GM19467 (cell line): ENCODE measurements at regions not wholly inside any gene's neighbourhood (a gene's known extent, or its start where the extent isn't known, plus 50 kb on each side); places are given as distances from the start of the nearest gene placed in this dataset.

Source experiments
- ATAC-seq: cut with Tn5 transposase; IDR thresholded peaks from one replicate; pipeline ENCODE4 v1.9.1; 2021; ENCODE audit warnings: mild to moderate bottlenecking, moderate library complexity; ENCODE audit not compliant: unreplicated experiment

GRCh38 chr1:23639460-23640095 is 52.0 kb upstream of the RPL11 start:
- ATAC-seq: no peak

- no peak for ATAC-seq
Measured at GRCh38 chr1:23638786-23639241, 52.8 kb upstream of the RPL11 start.

- ATAC-seq: no peak
Measured at GRCh38 chr1:23638188-23638619, 53.4 kb upstream of the RPL11 start.

DNA sequence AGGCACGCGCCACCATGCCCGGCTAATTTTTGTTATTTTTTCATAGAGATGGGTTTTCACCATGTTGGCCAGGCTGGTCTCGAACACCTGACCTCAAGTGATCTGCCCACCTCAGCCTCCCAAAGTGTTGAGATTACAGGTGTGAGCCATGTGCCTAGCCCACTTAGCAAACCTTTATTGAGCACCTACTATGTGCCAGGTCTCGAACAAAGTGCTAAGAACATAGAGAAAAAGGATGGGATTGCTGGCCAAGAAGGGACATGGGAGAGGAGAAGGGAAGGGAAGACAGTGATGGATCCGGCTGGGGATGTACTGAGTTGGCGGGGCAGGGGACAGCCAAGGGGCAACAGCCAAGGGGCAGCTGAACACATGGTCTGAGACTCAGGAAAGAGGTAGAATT is 55.6 kb upstream of the RPL11 start:
- ATAC-seq: no peak

GRCh38 chr1:23634840-23635651 is 56.6 kb upstream of the RPL11 start:
- no peak for ATAC-seq

DNA sequence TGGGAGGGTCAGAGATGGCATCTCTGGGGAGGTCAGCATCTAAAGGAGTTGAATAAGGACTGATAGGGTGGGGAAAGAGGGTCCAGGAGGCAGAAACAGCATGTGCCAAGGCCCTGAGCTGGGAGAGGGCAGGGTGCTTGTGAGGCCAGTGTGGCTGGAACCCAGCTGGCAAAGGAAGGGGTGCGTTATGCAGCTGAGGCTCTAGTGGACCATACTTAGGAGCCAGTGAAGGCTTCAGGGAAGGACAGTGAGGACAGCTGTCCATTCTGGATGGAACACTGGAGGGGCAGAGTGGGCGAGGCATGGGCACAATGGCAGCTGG is 57.1 kb upstream of the RPL11 start:
- ATAC-seq: no peak

DNA sequence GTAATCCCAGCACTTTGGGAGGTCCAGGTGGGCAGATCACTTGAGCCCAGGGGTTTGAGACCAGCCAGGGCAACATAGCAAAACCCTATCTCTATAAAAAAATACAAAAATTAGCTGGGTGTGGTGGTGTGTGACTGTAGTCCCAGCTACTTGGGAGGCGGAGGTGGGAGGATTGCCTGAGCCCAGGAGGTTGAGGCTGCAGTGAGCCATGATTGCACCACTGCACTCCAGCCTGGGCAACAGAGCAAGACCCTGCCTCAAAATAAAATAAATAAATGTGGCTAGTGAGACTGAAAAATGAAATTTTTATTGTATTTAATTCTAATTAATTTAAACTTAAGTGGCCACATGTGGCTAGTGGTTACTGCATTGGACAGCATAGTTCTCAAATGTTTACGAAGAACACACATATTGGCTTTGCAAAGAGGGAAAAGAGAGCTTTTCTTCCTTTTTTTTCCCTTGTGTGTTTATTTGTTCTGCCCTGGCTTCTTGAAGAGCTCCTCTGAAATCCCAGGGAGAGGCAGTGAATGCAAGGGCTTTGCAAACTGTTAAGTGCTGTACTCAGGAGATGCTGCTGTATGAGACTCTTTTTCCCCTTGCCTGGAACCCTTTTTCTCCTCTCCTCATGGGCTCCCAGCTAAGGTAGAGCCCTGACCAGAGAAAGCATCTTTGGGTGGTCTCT is 59.0 kb upstream of the RPL11 start:
- ATAC-seq: no peak

GRCh38 chr1:23629708-23630290 is 61.8 kb upstream of the RPL11 start:
- ATAC-seq: no peak

- no peak for ATAC-seq
Measured at GRCh38 chr1:23628951-23629387, 62.6 kb upstream of the RPL11 start.

DNA sequence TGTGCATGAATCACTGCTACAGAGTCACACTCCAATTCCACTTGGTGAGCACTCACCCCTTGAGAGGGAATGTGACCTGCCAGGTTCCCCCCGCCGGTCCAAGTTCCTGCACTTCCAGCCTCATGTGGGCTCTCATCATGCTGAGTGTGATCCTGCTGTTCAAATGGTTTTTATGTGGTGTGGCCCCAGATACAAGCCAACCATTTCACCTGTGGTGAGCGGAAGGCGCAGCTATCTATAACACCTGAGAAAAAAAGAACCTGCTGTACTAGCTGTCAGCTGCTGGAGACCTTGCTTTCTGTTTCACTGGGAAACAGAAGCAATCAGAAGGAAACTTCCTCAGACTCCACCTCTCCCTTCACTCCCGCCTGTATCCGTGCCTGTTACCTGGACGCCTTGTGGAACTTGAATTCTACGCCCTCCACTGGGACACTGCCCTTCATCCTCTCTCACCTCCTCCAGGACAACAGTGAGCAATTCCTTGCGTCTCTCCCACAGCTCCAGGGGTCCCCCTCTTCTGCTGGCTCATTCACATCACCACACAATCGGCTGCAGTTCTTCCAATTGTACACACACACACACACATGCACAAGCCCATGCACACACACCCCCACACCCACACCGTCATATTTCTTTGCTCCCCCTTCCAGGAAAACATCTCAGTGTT is 64.4 kb upstream of the RPL11 start:
- ATAC-seq: no peak

- ATAC-seq: no peak
Measured at GRCh38 chr1:23625929-23626535, 65.6 kb upstream of the RPL11 start.

DNA sequence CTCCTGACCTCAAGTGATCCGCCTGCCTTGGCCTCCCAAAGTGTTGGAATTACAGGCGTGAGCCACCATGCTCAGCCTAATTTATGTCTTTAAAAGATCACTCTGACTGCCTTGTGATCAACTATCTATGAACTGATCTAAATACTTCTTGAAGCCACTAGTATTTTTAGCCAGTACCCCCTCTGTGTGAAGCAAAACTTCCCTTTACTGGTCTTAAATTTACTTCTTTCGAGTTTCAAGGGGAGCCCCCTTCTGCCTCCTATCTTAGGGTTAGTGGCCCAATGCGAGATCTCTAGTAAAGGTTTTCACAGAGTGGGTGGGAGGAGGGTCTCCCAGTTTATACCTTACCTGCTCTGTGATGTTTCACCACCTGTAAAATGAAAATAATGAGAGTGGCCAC is 66.1 kb upstream of the RPL11 start:
- ATAC-seq: no peak

DNA sequence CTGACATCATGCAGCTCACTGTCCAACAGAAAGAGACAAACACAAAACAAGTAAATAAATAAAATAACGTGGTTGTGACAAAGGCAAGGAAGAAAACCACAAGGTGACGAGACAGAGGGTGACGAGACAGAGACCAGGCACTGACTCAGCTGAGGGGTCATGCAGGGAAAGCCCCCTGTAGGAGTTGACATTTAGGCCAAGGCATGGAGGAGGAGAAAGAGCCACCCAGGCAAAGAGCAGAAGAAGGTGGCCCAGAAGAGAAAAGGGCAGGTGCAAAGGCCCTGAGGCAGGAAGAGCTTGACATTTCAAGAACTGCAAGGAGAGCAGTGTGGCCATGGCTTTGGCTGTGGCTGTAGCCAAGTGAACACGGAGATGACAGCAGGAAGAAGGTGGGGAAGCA is 65.1 kb upstream of the ID3 start:
- no peak for ATAC-seq

DNA sequence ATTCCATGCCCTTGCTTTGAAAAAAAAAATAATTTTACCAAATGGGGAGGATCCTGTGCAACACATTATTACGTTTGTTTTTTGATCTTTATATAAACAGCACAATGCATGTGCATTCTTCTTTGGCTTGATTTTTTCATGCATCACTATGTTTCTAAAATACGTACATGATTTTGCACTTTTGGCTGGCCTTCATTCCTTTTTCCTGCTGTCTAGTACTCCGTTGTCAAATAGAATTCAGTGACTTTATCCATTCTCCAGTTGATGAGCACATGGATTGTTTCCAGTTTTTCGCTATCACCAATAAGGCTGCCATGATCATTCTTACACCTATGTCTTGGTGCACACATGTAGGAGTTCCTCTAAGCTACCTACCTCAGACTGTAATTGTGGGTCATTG is 63.0 kb upstream of the ID3 start:
- ATAC-seq: no peak

- no peak for ATAC-seq
Measured at GRCh38 chr1:23620605-23621004, 61.3 kb upstream of the ID3 start.

- ATAC-seq: peak; percentile 60
Measured at GRCh38 chr1:23619299-23620188, 60.2 kb upstream of the ID3 start.

DNA sequence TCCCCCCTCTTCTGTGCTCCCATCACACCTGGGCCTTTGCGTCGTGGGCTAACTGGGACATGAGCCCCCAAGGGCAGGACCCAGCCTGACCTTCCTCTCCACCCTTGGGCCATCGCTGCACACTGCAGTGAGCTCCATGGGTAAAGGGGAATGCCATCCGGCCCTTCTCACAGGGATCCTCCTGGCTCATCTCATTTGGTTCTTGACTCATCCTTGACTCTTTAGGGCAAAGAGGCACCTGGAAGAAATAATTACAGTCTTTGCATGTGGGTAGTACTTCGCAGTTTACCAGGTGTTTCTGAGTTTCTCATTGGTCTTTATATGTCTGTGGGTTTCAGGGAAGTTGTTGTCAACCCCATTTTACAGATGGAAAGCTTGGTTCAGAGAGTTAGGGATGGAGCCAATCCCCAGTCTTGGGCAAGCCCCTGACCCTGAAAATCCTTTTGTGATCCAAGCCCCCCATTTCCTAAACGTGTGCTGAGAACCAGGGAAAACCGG is 59.3 kb upstream of the ID3 start:
- no peak for ATAC-seq

DNA sequence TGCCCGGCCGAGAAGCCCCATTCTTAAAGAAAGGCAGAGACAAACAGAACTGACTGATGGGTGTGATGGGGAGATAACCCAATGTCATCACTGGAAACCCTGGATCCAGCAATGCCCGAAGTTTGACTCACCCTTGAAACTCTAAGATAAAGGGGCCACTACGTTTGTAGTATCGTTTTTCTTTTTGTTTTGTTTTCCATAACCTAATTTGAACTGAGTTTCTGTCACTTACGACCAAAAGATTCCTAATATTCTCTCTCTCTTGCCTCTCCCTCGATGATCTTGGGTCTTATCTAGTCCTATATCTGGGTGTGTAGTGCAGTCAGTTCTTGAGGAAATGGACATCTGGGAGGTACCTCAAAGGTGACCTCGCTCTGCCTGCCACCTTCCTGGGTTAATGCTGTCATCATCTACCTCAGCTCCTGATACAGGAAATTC is 57.8 kb upstream of the ID3 start:
- no peak for ATAC-seq

DNA sequence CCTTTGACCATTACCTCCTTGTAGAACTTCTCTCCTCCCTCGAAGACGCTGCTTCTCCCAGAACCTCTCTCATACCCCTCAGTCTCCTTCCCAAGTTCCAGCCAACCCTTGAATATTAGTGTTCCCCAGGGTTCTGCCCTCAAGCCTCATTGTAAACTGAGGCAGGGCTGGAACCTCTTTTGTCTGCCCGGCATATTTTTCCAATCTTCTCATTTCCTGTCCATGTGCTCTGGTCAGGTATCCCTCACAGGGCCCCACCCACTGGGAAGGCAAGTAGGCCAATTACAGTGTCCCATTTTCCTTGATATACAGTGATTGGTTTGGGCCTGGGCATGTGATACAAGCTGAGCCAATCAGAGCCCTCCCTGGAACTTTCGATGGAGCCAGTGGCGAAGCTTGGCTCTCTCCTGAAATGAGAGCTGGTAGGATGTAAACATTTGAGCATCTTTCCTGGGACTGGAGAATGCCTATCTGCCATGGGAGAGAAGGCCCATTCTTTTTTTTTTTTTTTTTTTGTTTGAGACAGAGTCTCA is 57.1 kb upstream of the ID3 start:
- ATAC-seq: no peak
